ENCODE measurements at regions not wholly inside any gene's neighbourhood (a gene's known extent, or its start where the extent isn't known, plus 50 kb on each side); places are given as distances from the start of the nearest gene placed in this dataset.
"Not testable (repeated sequence)": the region's sequence is repeated elsewhere in the genome, so short reads cannot be mapped to it uniquely, and the experiment has no call there.

- DNase-seq: no peak
Observed at GRCh38 chrX:82292803-82293202, 1090.9 kb downstream of the SH3BGRL start.

GRCh38 chrX:82320569-82320968 is 1118.7 kb downstream of the SH3BGRL start:
- no peak for DNase-seq

DNA sequence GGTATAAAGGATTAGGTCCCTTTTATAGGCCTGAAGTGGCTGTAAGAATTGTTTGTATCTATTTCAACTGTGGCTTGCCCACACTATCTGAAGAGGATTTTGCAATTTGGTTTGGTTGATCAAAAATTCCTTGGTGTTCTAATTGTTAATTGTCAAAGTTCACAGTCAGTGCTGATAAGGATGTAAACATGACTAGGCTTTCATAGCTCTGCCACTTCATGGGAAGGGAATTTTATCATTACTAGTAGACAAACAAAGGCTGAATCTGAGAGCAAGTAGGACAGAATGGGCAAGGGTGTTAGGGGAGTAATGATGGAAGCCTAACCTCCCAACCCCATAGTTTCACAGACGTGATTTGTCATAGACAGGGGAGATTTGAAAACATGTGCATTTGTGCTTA is 1131.7 kb downstream of the SH3BGRL start:
- DNase-seq: no peak

GRCh38 chrX:82335772-82336171 is 1133.9 kb downstream of the SH3BGRL start:
- DNase-seq: no peak

GRCh38 chrX:82342531-82342930 is 1140.6 kb downstream of the SH3BGRL start:
- no peak for DNase-seq

DNA sequence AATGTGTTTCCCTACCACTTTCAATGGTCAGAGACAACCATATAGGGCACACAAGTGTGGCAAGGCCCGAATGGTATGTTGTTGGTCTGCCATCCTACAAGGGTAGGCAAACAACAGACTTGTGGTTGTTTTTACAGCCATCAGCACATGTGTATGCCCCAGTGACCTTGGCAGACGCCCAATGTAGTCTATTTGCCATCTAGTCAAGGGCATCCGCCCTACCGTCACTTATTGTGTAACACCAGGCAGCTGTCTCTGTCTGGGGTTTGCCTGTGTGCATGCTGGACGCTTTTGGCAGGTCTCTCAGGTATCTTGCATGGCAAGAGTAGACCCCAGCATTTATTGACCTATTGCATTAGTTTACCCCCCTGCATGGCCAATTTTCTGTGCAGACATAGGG is 1145.5 kb upstream of the POU3F4 start:
- no peak for DNase-seq

DNA sequence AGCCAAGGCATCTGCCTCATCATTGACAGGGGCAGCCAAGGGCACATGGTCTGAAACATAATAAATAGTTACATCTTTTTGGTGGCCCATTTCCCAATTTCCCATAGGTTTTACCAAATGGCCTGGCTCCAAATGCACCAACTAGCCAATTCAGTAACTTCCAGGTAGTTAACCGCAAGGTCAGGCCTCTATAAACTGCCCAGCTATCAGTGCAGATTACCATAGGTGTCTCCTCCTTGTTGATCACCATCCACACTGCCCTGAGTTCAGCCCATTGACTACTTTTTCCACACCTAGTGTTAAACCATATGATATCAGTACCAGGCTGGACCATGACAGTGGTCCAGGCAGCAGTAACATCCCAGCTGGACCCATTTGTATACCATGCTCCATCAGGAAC is 1145.1 kb upstream of the POU3F4 start:
- no peak for DNase-seq

- no peak for DNase-seq
Observed at GRCh38 chrX:82370978-82371646, 1137.0 kb upstream of the POU3F4 start.

DNA sequence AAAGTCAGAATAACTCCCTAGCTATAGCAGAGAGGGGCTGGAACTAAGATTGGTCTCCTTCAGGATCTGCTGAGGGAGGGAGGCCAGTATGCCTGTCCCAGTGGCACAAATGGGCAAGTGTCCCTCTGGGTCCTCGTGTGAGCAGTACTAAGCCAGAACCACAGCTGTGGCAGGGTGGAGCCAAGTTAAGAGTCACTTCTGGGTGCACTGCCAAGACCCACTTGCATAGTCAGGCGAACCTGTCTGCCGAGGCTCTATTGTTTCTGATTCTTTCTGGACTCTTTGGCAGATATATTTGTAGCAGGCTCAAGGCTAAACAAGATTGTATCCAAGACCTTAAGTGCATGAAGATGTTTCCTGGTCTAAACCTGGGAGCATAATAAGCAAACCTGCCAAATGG is 1123.7 kb upstream of the POU3F4 start:
- DNase-seq: no peak

DNA sequence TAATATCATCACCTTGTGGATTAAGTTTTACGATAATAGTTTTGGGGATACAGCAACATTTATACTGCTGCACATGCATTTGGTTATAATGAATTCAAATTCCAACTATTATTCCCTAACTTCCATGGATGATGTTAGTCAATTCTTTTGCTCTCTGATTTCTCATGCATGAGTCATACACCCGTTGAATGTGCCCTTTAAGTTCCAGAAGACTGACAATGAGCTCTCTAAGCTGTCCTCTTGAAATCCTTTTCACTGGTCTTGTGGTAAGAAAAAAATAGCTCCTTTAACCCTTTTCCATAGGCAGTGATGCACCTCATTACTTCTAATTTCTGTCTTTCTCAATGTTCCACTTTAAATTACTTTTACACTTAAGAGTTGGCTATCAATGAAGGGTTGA is 1095.2 kb upstream of the POU3F4 start:
- peak; percentile 1 for DNase-seq

DNA sequence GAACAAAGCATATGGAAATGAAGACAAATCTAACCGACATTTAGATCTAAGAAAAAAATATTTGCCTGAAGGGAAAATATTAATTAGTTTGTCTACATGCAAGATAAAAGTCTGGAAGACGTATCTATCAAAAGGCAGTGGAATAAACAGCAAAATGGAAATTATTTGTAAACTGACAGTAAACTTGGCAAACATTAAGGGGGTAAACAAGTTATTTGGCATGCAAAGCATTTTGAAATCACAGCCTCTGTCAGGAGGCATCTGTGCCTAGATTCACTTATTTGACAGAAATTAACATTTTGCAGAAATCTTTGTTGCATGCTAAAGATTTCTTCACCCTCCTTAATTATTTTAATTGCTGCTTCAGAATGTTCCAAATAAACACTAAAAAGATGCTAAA is 1065.8 kb upstream of the POU3F4 start:
- DNase-seq: no peak

- no peak for DNase-seq
Observed at GRCh38 chrX:82451725-82452124, 1056.4 kb upstream of the POU3F4 start.

GRCh38 chrX:82455852-82456251 is 1052.2 kb upstream of the POU3F4 start:
- DNase-seq: not testable (repeated sequence)

DNA sequence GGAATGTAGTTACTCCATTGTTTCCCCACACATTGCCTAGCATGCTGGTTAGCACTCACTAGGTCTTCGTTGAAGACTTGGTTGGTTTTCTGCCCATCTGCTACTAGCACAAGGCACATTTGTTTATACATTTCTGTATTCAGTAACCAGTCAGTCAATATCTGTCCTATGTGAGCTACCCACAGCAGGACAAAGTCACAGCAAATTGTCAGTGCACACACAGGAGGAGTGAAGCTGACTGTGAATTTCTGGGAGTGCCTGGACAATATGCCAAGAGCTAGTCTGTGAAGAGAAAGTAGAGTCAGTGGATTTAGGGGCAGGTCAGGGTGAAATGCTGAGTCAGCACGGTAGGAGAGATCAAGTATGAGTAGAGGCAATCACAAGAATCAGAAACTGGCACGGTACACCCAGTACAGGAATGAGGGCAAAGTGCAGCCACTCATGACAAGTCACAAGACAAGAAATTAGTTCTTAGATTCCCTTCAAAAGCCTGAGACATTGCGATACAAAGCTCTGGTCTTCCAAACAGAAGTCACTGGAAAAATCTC is 1049.8 kb upstream of the POU3F4 start:
- no peak for DNase-seq

DNA sequence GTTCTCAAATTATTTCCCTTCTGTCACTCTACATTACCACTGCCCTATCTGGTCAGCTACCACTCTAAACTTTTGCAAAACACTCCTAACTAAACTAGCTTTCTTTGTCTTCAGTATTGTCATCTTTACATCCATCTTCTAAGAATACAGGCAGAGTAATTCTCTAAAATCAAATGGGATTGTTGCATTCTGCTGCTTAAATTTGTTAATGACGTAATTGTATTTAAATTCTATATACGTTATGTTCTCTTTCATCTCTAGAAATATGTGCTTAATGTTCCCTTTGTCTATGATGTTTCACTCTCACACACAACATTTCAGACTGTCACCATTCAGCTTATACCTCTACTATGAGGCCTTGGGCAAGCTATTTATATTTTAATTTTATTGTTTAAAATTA is 1041.1 kb upstream of the POU3F4 start:
- no peak for DNase-seq
